Epidermal melanocyte (primary cell): ENCODE measurements at regions not wholly inside any gene's neighbourhood (a gene's known extent, or its start where the extent isn't known, plus 50 kb on each side); places are given as distances from the start of the nearest gene placed in this dataset.
"Not testable (repeated sequence)": the region's sequence is repeated elsewhere in the genome, so short reads cannot be mapped to it uniquely, and the experiment has no call there.

Source experiments
- DNase-seq: peaks from one replicate; pipeline ENCODE4 v3.0.0; 2011; ENCODE audit warnings: low spot score; ENCODE audit not compliant: insufficient read length

GRCh38 chr6:15741405-15741804, 78.6 kb upstream of the DTNBP1 start:
- DNase-seq = no peak

- no peak for DNase-seq
Observed at GRCh38 chr6:15739867-15740266, 77.0 kb upstream of the DTNBP1 start.

- DNase-seq = no peak
Observed at GRCh38 chr6:15739353-15739752, 76.5 kb upstream of the DTNBP1 start.

- DNase-seq = not testable (repeated sequence)
Observed at GRCh38 chr6:15738195-15738594, 75.4 kb upstream of the DTNBP1 start.

- DNase-seq = no peak
Observed at GRCh38 chr6:15736297-15736696, 73.5 kb upstream of the DTNBP1 start.

GRCh38 chr6:15735567-15736265, 72.9 kb upstream of the DTNBP1 start:
- DNase-seq = no peak

- DNase-seq = no peak
Observed at GRCh38 chr6:15734118-15734897, 71.5 kb upstream of the DTNBP1 start.

GRCh38 chr6:15730922-15731321, 68.1 kb upstream of the DTNBP1 start:
- DNase-seq = no peak

- no peak for DNase-seq
Observed at GRCh38 chr6:15730442-15730841, 67.6 kb upstream of the DTNBP1 start.

GRCh38 chr6:15722731-15723130, 59.9 kb upstream of the DTNBP1 start:
- DNase-seq = no peak

- DNase-seq = no peak
Observed at GRCh38 chr6:15716889-15717288, 54.1 kb upstream of the DTNBP1 start.

GRCh38 chr6:15715851-15716250, 53.0 kb upstream of the DTNBP1 start:
- no peak for DNase-seq

GRCh38 chr6:15715060-15715459, 52.2 kb upstream of the DTNBP1 start:
- DNase-seq = no peak

GRCh38 chr6:15714658-15715057, 51.8 kb upstream of the DTNBP1 start:
- no peak for DNase-seq

- DNase-seq = no peak
Observed at GRCh38 chr6:15713325-15713724, 50.5 kb upstream of the DTNBP1 start.

- DNase-seq = no peak
Observed at GRCh38 chr6:15712797-15713196, 50.0 kb upstream of the DTNBP1 start.
